GM21367 (cell line): ENCODE measurements at regions not wholly inside any gene's neighbourhood (a gene's known extent, or its start where the extent isn't known, plus 50 kb on each side); places are given as distances from the start of the nearest gene placed in this dataset.
"Not testable (repeated sequence)": the region's sequence is repeated elsewhere in the genome, so short reads cannot be mapped to it uniquely, and the experiment has no call there.

Source experiments
- ATAC-seq: cut with Tn5 transposase; IDR thresholded peaks from one replicate; pipeline ENCODE4 v1.9.1; 2021; ENCODE audit not compliant: unreplicated experiment

GRCh38 chr5:87570366-87570765 is 157.6 kb upstream of the CCNH start:
- ATAC-seq = no peak

DNA sequence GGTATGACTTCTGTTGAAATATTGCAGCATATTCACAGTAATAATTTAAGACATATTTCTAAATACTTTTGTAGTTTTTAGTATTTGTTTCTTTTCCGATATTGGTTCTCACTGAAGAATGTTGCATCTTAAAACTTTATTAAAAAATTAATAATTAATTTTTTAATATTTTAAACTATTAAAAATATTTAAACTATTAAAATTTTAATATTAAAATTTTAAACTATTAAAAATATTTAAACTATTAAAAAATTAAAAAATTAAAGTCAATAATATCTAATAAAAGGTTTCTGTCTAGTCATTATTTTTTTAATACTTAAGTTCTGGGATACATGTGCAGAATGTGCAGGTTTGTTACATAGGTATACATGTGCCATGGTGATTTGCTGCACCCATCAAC is 149.3 kb upstream of the CCNH start:
- no peak for ATAC-seq

DNA sequence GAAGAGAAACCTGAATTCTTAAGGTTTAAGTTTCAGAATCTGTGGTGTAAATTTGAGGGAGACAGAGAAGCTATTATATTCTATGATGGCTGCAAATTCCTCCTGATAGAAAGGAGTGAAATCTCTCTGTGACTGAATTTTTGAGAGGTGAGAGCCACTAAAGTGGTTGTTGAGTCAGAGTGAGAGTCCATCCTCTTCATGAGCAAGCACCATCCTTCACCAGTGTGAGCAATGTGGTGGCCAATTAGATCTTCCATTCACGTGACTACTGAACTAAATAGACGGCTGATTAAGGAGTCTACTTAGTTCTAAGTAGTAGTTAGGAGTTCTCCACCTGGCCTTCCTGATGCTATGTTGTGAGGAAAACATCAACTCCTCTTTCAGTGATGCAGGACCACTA is 147.8 kb upstream of the CCNH start:
- no peak for ATAC-seq

DNA sequence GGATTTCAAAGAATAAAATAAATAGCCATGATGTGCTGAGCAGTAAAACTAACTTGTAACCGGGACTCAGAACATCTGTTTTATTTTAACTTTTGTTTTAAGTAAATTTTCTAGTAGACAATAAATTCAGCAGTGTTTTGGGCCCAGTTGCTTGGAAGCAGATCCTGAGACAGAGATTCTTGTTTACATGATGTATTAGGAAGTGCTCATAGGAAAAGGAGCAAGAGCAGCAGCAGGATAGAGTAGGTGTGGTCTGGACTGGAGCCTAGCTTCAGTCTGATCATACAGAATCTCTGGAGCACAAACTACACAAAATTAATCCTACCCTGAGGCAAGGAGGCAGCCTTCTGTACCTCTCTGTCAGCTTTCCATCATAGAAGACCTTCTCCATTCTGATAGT is 139.2 kb upstream of the CCNH start:
- ATAC-seq = no peak

DNA sequence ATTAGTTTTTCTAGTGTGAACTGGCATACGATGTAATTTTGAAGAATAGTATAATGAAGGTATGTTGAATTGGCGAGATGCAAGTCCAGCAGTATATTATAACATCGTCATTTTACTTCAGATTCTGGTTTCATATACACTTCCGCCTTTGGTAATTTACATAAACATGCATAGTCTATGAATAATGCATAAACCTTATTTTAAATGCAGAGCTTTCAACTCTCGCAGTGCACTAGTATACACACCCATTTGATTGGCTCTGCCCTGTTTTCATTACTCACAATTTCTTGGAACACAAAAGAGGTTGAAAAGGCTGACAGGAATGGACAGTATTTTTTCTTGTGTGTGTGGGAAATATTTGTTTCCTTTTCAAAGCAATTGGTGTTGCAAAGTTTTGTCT is 128.9 kb upstream of the CCNH start:
- ATAC-seq = no peak

DNA sequence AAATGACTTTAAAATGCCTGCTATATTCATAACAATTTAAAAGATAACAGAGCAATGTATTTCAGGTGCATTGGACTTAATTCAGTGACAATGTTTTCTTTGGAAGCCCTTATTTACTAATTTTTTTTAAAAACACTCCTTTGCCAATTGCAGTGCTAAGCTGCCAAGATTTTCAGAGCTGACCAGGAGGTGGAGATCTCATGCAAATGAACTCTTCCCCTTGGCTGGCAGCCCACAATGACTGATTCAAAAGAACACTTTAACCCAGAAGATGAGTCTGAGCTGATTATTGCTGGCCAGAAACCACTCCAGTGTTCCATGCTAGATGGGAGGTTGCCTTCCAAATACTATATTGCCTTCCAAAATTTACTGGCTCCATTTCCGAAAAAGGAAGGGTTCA is 128.3 kb upstream of the CCNH start:
- ATAC-seq = no peak

- no peak for ATAC-seq
These were observed 127.1 kb upstream of the CCNH start for GRCh38 chr5:87539839-87540238.

DNA sequence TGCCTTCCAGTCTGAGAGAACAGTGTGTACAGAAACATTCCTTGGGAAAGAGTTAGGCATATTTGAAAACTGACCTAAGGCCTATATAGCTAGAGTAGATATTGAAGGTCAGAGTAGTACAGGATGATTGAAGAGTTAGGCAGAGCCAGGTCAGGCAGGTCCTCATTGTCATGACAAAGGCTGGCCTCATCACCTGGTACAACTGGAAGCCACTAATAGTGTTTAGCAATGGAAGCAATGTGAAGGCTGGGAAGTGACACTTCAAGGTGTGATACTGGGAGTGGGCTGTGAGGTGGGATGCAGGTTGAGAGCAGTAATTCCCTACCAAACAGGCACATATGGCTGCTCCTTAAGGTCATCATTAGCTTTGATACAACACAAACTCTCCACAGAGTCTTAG is 123.6 kb upstream of the CCNH start:
- ATAC-seq = no peak

DNA sequence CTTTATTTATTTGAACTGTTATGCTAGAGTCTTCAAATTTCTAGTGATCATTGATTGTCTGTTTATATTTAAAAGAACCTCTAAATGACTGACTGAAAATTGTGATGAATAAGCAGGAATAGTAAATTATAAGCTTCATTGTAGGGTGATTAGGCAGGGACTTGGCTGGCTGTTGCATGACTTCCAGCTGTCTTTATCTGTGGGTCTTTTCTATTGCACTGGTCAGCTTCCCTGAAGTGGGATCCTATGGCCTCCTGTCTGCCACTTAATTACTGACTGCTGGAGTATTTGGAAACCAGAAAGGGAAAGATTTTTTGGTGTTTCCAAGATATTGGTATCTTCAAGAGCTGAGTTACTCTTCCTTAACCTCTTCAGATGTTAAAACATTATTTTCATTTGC is 123.0 kb upstream of the CCNH start:
- ATAC-seq = no peak

DNA sequence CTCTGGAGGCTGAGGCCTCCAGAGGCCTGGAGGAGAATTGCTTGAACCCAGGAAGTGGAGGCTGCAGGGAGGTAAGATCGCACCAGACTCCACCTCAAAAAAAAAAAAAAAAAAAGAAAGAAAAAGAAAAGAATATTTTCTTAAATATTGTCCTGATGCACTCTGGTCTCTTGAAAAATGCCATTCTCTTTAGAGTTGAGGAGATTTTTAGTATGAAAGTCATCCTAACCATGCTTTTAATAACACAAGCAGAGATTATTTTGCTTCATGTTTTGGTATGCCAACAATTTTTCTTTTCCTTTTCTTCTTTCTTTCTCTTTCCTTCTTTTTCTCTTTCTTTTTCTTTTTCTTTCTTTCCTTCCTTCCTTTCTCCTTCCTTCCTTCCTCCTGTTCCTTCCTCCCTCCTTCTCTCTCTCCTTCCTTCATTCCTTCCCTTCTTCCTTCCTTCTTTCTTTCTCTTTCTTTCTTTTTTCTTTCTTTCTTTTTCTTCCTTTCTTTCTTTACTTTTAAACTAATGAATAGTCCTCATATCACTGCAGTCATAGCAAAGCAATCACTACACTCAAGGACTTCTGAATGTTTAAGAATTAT is 116.9 kb upstream of the CCNH start:
- ATAC-seq = no peak

- no peak for ATAC-seq
These were observed 113.4 kb upstream of the CCNH start for GRCh38 chr5:87526131-87526530.

DNA sequence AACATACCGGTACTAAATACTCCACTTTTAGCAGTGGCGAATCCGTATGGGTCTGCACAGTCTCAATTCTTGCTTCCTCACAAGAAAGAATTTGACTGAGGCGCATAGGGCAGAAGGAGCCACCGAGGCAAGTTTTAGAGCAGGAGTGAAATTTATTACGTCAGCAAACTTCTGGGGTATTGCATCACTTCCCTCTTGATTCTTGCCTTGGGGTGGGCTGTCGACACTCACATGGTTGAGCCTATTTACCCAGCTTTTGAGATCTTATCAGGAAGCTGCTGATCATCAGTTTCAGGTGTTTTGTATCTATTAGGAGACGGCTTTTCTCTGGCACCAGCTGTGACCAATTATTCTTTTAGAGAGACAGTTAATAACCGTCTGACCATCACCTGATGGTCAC is 111.5 kb upstream of the CCNH start:
- ATAC-seq = no peak

DNA sequence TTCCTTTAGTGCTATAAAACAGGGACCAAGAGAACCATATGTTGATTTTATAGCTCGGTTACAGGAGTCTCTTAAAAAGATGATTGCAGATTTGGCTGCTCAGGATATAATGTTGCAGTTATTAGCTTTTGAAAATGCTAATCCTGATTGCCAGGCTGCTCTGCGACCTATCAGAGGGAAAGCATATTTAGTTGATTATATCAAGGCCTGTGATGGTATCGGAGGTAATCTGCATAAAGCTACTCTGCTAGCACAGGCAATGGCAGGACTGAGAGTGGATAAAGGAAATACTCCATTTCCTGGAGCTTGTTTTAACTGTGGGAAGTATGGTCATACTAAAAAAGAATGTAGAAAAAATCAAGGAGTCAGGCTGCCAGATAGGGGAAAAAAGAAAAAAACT is 99.0 kb upstream of the CCNH start:
- not testable (repeated sequence) for ATAC-seq

GRCh38 chr5:87503004-87503403 is 90.3 kb upstream of the CCNH start:
- no peak for ATAC-seq

GRCh38 chr5:87499478-87500410 is 87.0 kb upstream of the CCNH start:
- no peak for ATAC-seq
